ENCODE measurements at regions not wholly inside any gene's neighbourhood (a gene's known extent, or its start where the extent isn't known, plus 50 kb on each side); places are given as distances from the start of the nearest gene placed in this dataset.
"Not testable (repeated sequence)": the region's sequence is repeated elsewhere in the genome, so short reads cannot be mapped to it uniquely, and the experiment has no call there.

- intact Hi-C loops (cut with DNase I), result no loop called here
- DNase-seq, result peak in 1 of 42 donors; percentile 22
Measured at GRCh38 chr4:138866314-138866713, 149.3 kb upstream of the NOCT start.

DNA sequence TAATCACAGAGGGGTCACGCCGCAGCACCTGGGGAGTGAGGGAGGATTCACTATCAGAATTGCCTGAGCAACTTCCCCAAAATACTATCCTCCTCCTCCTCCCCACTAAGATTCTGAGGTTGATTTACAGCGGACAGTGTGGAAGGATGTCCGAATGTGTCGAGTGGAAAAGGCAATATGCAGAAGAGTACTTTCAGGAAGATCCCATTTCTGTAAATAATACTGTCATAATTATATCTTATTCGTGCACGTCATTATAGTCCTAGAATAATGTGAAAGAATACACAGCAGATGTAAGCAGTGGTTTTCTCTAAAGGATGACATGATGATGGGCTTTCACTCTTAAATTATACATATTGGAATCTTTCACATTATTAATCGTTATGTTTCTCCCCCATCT lies 149.8 kb upstream of the NOCT start:
- intact Hi-C loops (cut with DNase I), result no loop called here
- DNase-seq, result no peak

DNA sequence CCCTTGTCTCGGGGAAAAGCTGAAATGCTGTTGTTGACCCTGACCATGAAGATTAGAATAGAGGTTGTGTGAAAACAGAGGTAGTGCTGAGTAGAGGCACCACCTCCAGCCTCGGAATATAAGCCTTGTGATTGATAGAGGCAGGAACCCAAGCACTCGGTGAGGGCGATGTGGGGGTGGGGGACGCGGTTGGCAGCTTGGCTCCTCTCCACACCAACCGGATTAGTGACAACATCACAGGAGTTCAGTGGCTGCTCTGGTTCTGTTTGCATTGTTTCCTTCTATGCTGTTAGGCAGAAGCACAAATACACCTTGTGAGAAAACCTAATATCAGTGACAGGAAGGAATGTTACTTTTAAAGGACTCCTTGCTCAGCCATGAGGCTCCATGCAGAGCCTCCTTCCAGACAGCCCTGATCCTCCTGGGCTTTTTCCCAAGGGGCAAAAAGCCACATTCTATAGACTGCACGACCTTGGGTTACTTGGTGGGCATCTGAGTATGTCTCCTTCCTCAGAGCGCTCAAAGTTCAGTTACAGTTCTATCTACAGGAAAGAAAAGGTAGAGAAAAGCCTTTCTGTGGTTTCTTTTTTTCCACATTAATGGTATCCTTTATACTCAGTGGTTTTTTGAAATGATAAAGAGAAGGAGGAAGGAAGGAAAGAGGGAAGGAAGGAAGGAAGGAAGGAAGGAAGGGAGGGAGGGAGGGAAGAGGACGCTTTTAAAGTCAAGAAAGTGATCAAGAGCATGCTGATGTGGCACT lies 150.4 kb upstream of the NOCT start:
- intact Hi-C loops (cut with DNase I), result no loop called here
- DNase-seq, result peak in 2 of 42 donors; percentile 27 to 36

GRCh38 chr4:138863160-138863559 lies 152.4 kb upstream of the NOCT start:
- DNase-seq, result peak in 1 of 42 donors; percentile 2
- intact Hi-C loops (cut with DNase I), result no loop called here

GRCh38 chr4:138861135-138861534 lies 154.4 kb upstream of the NOCT start:
- intact Hi-C loops (cut with DNase I), result no loop called here
- DNase-seq, result peak in 1 of 42 donors; percentile 4

DNA sequence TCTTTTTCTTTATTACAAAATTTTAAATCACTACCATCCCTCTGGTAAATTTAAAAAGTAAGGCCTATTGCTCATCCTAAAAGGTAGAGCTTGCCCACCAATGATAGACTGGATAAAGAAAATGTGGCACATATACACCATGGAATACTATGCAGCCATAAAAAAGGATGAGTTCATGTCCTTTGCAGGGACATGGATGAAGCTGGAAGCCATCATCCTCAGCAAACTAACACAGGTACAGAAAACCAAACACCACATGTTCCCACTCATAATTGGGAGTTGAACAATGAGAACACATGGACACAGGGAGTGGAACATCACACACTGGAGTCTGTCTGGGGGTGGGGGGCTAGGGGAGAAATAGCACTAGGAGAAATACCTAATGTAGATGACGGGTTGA lies 155.2 kb upstream of the NOCT start:
- DNase-seq; intact Hi-C loops (cut with DNase I): not testable (repeated sequence)

- intact Hi-C loops (cut with DNase I), result no loop called here
- DNase-seq, result no peak
Measured at GRCh38 chr4:138859254-138859653, 156.3 kb upstream of the NOCT start.

DNA sequence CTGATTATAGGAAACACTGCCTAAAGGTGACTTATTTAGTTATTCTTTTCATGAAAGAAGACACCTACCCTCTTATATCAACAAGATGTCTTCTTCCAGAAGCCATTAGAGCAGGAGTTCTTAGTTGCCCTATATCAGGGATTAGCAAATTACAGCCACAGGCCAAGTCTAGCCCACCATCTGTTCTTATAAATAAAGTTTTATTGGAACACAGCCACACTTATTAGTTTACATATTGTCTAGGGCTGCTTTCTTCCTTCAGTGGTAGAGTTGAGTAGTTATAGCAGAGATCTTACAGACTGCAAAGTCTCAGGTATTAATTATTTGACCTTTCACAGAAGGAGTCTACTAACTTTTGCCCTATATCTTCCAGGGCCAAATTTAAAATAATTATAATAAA lies 157.2 kb upstream of the NOCT start:
- intact Hi-C loops (cut with DNase I), result no loop called here
- DNase-seq, result no peak

DNA sequence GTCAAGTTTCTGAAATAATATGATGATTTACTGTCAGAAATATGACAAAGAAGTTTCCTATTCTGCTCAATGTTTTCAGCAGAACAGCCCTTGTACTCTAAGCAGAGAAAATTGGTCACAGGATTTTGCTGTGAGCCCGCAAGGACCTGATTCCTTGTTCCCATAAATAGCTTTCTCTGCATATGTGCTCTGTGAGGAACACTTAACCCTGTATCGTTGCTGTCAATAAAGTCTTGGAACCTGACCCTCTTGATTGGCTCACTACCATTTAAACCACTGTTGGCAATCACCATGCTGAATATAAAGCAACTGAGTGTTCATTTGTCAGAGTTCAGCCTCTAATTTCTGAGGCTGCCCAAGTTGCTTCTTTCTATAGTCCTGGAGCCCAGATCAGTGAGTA lies 158.2 kb upstream of the NOCT start:
- DNase-seq, result peak in 1 of 42 donors; percentile 25
- intact Hi-C loops (cut with DNase I), result no loop called here

- DNase-seq, result no peak
- intact Hi-C loops (cut with DNase I), result no loop called here
Measured at GRCh38 chr4:138852681-138853080, 162.9 kb upstream of the NOCT start.

- peak in 36 of 42 donors; percentile 16 to 86 (median 58) for DNase-seq
- intact Hi-C loops (cut with DNase I), result no loop called here
Measured at GRCh38 chr4:138851391-138852335, 163.9 kb upstream of the NOCT start.

- DNase-seq, result peak in 8 of 42 donors; percentile 22 to 53 (median 38)
- intact Hi-C loops (cut with DNase I), result no loop called here
Measured at GRCh38 chr4:138845664-138846063, 169.9 kb upstream of the NOCT start.

DNA sequence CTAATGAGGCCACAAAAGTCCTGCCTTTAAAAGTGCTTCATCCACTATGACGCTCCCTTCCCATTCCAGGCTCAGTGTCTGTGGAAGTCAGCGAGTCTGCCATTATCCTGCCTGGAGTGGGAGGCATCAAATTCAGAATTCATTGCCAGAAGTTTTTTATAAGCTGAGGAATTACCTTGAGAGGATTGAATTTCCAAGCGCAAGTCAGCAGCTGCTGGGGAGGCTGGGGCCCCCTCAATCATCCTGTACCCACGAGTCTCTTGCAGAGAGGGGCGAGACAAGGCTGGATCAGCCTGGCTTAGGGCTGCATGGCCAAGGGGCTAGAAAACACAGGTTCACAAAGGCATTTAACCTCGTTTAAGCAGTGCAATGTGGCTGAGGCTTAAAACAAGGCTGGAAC lies 170.5 kb upstream of the NOCT start:
- DNase-seq, result peak in 25 of 42 donors; percentile 9 to 77 (median 39)
- intact Hi-C loops (cut with DNase I), result no loop called here

GRCh38 chr4:138843616-138844015 lies 172.0 kb upstream of the NOCT start:
- intact Hi-C loops (cut with DNase I), result no loop called here
- DNase-seq, result no peak

DNA sequence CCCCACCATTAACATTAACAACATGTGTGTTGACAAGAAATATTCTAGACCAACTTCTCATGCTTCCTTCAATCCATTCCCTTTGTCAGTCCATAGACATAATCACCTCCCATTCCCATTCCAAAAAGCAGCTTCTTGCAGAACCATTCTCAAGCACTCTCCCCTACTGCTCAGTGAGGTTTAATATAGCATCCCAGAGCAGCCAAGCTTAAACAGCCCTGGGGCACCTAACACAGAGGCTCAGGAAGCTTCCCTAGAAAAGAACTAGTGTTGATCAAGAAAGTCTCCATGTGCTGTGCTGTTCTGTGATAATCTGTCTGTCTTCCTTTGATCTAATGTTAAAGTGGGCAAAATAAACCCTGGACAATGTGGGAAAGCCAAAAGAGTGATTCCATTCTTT lies 174.2 kb upstream of the NOCT start:
- intact Hi-C loops (cut with DNase I), result no loop called here

DNA sequence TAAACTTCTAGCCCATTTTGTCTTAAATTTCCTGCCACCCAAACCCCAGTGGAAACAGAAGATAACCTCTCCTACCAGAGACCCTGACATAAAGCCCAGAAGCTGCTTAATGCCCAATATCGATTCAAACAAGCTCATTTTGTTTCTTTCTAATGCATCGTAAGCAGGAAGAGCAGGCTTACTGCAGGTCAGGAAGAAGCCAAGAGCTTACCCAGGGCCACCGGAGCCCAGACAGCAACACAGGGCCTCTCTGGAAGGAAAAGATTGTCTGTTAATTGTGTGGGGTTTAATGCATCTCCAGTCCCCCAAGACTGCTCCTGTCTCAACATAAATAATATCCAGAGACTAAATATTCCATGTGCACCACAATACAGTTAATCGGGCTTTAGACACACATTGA lies 177.3 kb upstream of the NOCT start:
- intact Hi-C loops (cut with DNase I), result no loop called here
- no peak for DNase-seq

More for the DNA sequence above, 174.2 kb upstream of the NOCT start:
- no peak for DNase-seq

GRCh38 chr4:138835832-138836533 lies 179.6 kb upstream of the NOCT start:
- DNase-seq, result no peak
- intact Hi-C loops (cut with DNase I), result no loop called here

DNA sequence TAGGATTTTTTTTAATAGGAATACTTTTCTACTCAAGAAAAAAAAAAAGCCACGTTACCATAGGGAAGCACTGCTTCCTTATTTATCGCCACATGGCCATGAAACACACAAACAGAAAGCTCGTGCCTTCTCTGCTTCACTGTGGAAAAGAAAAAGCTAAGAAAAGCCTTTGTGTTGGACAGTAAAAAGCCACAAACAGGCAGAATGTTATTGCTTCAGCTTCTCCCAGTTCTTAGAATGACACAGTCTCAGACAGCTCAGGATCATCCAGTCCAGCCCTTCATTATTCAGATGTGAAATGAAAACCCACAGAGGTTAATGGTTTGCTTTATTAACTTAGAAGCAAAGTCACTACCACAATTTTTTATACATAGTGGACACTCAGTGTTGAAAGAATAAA lies 181.6 kb upstream of the NOCT start:
- intact Hi-C loops (cut with DNase I), result loop anchor here (2.0 kb wide), 1 partner anchor 57 kb away; no protein-coding TSS in a partner anchor
- no peak for DNase-seq

GRCh38 chr4:138832563-138832962 lies 183.0 kb upstream of the NOCT start:
- peak in 28 of 42 donors; percentile 10 to 85 (median 55) for DNase-seq
- intact Hi-C loops (cut with DNase I), result loop anchor here (2.0 kb wide), 1 partner anchor 56 kb away; no protein-coding TSS in a partner anchor
